IPS-NIHi7 (cell line): ENCODE measurements at regions not wholly inside any gene's neighbourhood (a gene's known extent, or its start where the extent isn't known, plus 50 kb on each side); places are given as distances from the start of the nearest gene placed in this dataset.
A peak's percentile ranks its signal among the peaks of the same experiment; 100 is the strongest.
"Not testable (repeated sequence)": the region's sequence is repeated elsewhere in the genome, so short reads cannot be mapped to it uniquely, and the experiment has no call there.

Experiments used
- DNase-seq: peaks from one replicate; pipeline ENCODE4 v3.0.0; 2012; ENCODE audit warnings: mixed read lengths; ENCODE audit errors: extremely low spot score

DNA sequence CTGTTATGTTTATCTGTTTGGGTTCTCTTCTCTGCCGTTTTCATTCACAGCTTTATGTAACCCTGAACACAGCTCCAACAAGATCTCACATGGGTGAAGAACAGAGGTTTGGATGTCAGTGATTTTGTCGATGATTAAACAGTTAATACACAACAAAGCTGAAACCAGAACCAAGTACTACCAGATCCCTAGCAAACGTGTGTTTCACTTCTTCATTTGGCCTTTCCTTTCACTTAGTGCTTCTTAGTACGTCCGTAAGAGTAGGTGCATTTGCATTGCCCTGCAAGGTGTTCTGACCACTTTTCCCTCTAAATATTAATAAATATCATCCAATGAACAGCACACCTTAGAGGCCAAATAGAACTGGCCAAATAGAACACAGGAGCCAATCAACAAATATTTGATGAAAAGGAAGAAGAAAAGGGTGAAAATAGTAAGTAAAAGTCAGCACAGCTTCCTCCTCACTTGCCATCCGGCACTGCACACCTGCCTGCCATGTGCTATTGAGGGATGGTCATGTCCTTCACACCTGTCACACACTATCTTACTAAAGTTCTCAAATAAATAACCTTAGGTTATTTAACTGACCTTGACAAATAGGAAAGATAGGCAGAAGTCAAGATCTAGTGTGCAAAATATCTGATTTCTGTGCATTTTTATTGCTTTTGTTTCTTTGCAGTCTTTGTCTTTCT, 252.6 kb upstream of the ANKRD30A start:
- no peak for DNase-seq

DNA sequence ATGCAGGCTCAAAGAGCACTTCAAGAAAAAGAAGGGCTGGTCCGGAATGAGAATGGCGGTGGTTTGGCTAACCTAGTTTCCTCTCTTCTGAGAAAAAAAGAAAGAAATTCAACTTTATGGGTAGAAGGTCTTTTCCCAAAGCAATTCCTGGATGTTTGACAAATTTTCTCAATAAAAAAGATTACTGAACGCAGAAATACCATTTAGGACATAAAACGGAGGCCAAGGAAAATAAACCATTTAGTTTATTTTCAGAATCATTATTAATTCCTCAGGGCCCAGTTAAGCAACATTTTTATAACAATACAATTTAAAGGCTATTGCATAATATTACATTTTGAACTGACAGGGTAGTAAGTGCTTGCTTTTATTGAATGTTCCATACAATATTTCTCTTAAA, 284.6 kb upstream of the ANKRD30A start:
- DNase-seq, result no peak

DNA sequence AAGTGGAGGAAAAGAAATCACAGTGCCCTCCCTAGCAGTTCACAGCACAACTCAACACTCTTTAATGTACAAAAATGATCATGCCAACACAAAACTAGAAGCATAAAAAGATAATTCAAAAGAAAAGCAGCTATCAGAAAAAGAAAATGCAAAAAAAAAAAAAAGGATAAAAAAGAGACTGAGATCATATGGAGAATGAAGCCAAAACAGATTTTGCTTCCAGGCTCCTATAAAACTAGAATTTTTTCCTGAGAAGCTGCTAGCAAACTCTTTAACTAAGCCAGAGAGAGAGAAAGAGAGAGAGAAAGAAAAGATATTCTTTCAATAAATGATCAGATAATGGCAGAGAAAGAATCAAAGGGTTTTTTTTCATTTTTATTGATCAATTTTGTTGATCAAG, 288.0 kb upstream of the ANKRD30A start:
- DNase-seq, result no peak

DNA sequence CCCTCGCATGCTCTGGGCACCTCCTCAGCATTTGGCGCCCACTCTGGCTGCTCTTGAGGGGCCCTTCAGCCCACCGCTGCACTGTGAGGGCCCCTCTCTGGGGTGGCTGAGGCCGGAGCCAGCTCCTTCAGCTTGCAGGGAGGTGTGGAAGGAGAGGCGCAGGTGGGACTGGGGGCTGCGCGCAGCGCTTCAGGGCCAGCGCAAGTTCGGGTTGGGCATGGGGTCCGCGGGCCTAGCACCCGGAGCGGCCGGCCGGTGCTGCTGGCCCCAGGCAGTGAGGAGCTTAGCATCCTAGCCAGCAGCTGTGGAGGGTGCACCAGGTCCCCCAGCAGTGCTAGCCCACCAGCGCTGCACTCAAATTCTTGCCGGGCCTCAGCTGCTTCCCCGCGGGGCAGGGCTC, 305.6 kb upstream of the ANKRD30A start:
- no peak for DNase-seq

DNA sequence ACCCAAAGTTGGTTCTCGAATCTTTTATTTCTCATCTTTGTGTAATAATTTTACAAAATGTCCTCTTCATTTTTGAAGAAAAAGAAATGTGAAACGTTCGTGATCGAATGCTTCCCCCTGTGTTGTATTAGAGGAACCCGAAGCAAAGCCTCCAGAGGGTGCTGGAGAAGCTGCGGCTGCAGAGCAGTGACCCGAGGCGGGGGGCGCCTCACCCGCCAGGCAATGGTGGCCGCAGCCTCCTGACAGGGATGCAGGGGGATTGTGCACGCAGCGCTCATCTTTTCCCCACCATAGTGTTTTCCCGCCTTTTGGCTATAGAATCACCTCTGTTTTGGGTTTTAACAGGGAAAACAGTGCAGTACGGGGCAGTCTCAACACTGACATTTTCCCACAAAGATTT, 307.5 kb upstream of the ANKRD30A start:
- DNase-seq, result peak; percentile 12

DNA sequence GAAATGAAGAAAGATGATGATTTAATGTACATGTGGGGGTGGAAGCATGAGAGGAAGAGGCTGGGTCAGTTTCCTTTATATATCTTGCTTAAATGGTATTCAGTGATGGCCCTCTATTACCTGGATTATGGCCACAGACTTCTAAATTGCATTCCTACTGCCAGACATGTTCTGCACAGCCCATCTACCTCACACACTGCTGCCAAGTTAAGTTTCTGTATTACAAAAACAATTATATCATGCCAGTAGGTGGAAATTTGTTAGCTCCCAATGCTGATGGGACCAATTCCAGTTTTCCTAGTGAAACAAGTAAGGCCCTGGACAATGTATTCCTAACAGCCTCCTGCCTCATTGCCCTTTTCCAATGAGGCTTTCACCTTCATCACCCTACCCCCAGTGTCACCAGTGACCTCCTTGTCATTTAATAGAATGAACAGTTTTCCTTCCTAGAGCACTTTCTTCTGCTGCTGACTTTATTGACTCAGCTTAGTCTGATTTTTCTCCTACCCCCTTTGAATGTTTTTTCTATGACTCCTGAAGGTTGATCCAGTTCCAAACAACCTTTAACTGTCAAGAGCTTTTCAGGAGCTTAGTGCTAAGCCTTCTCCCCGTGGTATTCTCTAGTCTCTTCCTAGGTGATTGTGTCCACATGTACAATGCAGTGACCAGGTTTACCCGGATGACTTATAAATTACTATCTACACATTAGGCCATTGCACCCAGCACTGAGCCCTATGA, 316.6 kb upstream of the ANKRD30A start:
- DNase-seq, result no peak

DNA sequence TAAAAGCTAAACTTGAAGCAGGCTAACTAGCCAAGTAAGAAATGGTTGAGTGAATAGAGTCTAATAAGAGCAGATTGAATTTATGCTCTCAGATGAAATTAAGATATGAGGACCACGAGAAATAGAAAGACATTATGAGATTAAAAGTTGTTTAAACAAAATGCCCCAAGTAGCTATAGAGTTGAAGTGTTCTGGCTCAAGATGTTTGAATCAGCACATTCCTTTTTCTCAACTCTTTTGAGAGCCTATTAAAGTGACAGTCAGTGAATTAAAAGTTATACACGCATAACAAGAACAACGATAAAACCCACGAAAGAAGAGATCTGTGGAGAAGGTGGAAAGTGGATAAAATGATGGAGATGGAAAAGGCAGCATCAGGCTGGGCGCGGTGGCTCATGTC, 322.2 kb upstream of the ANKRD30A start:
- no peak for DNase-seq

DNA sequence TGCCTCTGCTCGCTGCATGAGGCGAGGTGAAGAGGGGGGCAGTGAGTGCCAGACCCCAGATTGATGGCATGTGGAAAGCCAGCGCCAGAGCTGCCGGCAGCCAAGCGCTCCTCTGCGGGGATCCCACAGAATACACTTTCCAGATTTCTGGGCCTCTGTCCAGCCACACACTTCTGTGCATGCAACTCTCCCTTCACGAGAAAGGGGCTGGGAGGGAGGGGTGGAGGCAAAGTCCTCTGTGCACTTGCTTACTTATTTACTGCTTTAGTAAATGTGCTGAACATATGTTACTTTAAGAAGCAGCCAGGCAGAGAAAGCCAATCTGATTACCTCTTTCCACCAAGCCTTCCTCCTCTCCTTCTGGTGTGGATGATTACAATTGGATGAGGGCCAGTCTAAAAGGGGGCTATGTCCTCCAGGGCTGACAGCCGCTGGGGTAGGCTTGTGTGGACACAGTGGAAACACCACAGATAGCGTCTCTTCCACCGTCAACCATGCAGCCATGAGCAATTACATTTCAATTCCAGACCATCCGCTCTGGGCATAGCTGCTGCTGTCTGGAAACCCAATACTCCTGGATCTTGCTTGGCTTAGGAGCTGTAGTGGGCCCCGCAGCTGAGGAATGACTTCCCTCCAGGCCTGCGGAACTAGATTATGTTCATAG, 322.8 kb upstream of the ANKRD30A start:
- DNase-seq, result no peak

DNA sequence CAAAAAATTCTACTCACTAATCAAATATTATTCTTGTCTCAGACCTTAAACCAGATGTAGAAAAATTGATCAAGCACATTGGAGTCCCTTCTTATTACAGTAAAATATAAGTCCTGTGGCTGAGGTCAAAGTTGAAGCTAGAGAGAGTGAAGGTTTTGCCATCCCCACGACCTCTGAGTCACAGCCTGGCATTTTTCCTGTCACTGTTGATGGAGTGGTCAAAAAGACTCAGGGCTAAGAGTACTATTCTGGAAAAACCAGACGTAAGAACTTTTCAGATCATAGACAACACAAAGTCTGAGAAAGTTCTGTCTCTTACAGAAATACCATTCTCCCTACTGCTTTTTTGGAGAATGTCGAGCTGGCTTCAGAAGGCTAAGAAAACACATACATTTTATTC, 323.7 kb upstream of the ANKRD30A start:
- no peak for DNase-seq

DNA sequence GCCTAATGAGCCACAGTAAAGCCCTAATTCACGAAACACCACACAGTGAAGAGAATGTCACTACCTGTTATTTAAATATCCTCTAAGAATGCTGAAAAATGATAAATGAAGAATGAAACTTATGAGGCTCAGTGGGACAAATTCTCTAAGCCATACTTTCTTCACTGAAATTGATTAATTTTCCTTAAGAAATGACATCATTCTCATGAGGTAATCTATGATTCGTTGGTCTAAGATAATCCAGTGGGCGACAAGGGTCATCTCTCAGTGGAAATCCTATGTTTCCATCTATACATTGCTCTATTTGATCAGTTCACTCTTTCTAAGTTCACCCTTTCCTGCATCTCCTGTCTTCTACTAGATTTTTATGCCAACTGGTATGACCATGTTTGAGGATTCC, 330.4 kb upstream of the ANKRD30A start:
- no peak for DNase-seq

DNA sequence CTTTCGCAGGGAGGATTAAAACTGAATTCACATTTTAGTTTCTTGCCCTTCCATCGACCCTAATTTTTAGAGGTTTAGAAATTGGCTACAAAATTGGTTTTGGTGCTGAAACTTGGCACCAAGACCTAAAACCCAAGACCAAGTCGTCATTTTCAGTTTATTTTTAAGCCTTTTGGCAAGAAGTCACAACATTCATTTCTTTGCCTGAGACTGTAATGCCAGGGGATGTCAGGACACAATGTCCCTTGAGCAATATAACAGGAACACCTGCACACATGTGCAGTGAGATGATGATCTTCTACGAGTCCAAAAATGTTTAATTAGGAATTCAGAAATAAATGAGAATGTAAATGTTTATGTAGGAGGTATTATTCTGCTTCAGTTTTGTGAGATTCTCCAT, 335.4 kb upstream of the ANKRD30A start:
- DNase-seq, result no peak

DNA sequence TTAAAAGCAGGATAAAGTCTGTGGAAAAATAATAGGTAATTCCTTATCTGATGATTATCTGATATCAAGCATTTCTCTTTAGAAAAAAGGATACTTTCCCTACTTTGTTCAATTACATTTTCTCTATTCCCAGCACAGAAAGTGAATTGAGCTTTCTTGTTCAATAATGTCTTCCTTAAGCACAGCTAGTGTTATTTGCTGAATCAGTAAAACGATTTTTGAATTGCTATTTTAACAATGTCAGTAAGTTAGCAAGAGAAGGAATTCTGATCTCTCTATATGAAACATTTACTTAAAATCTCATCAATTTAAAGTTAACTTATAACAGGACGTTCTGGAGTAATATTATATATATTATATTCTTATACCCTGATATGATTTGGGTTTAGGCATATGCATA, 337.2 kb upstream of the ANKRD30A start:
- no peak for DNase-seq

DNA sequence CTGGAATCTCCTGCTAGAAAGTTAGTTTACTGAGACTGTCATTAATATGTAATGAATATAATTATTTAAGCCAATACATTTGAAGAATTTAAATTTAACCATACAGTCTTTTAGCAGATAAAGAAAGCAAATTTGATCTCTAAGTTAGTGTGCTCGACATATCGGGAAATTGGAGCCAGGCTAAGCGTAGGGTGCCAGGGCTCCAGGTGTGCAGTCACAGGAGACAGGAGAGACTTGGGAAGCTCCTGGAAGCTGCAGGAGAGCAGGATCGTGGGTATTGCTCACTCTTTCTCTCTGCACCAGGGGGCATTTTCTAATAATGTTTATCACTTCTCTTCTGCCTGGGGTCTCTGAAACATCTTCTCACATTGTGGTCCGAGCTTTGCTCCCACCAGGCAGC, 342.0 kb upstream of the ANKRD30A start:
- no peak for DNase-seq

DNA sequence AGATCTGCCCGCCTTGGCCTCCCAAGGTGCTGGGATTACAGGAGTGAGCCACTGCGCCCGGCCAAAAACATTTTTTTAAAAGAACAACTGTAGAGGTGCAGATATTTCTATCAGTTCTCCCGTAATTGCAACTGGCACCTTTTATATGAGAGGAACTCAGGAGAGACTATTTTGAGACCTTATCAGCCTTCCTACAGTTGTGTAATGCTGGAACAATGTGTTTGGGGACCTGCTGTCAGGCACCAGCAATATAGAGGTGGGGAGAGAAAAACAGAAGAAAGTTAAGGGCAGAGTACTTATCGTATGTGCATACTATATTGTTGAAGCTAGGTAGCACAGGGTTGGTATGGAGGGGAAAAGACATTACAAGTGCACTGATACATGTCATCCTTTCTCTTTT, 343.8 kb upstream of the ANKRD30A start:
- DNase-seq, result no peak

DNA sequence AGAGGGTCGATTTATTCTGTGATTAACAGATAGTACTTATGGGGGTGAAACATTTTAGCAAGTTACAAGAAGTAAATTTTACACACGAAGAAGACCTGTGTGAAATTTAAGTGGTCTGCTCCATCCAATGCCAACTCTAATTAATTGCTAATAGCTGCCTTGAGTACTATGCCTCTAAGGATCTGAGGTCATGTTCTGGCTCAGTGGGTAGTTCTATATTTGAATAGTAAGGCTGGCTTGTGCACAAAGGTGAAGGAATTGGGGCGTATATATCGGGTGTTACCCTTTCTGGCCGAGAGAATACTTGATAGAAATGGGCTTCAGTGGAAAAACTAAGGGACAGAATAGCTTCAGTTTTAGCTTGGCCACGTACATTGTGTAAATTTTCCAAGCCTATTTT, 345.2 kb upstream of the ANKRD30A start:
- DNase-seq, result no peak

DNA sequence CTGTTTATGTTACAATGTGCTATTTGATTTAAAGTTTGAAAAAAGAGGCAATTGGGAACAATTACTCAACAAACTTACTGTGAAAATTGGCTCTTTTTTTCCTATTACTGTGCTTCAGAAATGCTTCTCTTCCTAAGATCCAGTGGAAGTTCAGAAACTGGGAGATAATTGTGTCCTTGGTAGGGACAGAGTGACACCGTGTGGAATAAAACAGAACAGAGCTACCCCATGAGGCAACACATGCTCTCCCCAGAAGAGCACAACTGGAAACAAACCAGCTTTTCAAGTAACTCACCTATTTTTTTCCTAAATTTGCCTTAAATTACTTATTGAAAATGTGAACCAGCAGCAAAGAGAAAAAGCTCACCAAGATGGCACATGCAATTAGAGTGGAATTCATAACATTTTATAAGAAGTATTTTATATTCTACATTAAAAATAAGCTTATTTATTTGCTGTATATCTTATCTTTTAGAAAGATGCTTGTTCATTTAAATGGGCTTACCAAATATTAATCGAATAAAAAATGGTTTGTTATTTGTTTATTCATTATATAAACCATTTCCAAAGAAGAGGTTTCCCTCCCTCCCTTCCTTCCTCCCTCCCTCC, 346.1 kb upstream of the ANKRD30A start:
- DNase-seq, result peak; percentile 70

DNA sequence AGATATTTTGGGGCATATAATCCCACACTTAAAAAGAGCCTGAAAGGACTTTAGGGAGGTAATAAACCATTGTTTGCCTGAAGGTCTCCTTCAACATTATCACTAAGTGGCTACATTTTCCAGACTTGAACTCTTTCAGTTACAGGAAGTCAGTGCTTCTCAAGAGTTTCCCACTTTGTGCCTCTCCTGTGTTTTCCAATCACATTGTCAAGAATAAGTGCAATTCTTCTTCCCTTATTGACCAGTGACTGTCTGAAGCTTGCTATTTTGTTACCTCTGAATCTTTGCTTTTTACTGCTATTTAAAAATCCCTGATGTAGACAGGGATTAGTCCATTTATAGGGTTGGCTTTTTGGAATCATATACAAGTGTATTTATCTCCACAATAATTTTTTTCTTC, 346.7 kb upstream of the ANKRD30A start:
- no peak for DNase-seq

DNA sequence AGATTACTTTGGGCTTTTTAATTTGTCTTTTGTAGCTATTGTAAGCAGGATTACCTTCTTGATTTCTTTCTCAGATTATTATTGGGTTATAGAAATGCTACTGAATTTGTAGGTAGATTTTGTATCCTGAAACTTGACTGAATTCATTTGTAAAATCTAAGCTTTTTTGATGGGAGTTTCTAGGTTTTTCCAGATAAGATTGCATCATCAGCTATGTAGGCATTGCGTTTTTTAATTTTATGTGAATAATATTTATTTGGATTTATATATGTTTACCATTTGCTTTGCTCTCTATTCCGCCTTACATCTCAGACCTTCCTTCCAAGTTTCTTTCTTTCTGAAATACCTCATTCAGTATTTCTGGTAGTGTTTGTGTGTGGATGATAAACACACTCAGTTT, 351.7 kb upstream of the ANKRD30A start:
- no peak for DNase-seq

DNA sequence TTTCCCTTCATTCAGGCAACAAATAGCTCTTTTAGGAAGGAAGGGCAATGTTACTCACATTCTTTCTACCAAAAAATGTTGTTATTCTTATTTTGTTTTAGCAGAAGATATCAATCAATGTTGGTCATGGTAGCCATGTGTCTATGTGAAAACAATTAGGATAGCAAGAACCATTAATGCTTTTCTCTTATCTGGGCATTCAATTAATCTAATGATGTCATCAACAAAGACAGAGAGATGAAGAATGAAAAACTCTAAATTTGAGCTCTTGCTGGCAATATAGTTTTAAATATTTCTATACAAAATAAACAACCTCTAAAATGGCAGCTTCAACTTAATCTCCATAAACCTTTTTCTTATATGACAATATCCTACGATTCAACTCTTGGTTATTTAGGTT, 353.7 kb upstream of the ANKRD30A start:
- DNase-seq, result no peak

DNA sequence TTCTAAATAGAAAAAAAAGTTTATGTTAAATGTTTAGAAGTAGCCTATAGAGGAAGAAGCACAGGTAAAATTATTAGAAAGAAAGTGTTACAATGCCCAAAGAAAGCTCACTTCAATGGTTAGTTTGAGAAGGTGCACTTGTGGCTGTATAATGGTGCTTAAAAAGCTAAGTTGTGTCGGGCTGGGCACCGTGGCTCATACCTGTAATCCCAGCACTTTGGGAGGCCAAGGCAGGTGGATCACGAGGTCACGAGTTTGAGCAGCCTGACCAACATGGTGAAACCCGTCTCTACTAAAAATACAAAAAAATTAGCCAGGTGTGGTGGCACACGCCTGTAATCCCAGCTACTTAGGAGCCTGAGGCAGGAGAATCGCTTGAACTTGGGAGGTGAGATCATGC, 355.7 kb upstream of the ANKRD30A start:
- DNase-seq, result not testable (repeated sequence)

DNA sequence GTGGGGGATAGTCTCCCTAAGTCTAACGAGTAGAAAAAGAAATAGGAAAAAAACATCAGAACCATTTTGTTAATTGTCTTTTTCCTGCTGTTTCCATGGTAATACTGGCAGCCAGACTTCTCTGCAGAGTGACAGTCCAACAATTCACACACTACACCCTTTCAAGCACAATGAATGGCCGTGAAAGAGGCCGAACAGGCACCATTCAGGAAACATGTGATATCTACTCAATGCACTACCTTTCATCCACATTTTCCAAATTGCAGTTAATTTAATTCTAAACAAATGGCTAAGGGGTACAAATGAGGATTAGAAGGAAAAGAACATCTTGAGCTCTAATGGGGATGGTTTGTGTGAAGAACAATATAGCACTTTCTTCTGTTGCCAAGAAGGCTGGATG, 358.5 kb upstream of the ANKRD30A start:
- DNase-seq, result no peak

DNA sequence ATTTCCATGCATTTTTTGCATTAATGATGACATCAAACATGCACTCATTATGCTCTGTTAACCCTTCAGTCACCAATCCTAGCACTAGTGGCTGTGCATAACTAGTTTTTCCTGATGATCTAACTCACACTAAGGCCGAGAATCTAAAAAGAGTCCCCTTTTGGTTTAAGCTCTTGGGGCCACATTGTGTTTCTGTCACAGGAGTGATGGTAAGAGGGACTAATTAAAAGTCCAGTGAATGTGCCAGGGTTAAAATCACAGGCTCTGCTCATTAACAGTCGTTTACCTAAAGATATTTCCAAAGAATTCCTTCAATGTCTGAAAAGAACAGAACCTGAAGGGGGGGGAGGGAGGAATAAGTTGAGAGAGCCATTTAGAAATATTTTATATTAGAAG, 359.0 kb upstream of the ANKRD30A start:
- no peak for DNase-seq
